RKO (cell line): ENCODE measurements at regions not wholly inside any gene's neighbourhood (a gene's known extent, or its start where the extent isn't known, plus 50 kb on each side); places are given as distances from the start of the nearest gene placed in this dataset.
"Not testable (repeated sequence)": the region's sequence is repeated elsewhere in the genome, so short reads cannot be mapped to it uniquely, and the experiment has no call there.

ENCODE experiments used
- DNase-seq: peaks from one replicate; pipeline ENCODE4 v3.0.0-alpha.2; 2016; ENCODE audit warnings: low spot score

- DNase-seq = not testable (repeated sequence)
Measured at GRCh38 chr17:15802917-15803316, 70.8 kb downstream of the TBC1D26 start.

- DNase-seq = not testable (repeated sequence)
Measured at GRCh38 chr17:15806825-15807224, 74.7 kb downstream of the TBC1D26 start.

- not testable (repeated sequence) for DNase-seq
Measured at GRCh38 chr17:15813388-15813787, 81.3 kb downstream of the TBC1D26 start.

- DNase-seq = not testable (repeated sequence)
Measured at GRCh38 chr17:15814003-15814402, 81.9 kb downstream of the TBC1D26 start.

GRCh38 chr17:15817861-15818260, 85.8 kb downstream of the TBC1D26 start:
- not testable (repeated sequence) for DNase-seq

GRCh38 chr17:15822280-15822679, 90.2 kb downstream of the TBC1D26 start:
- not testable (repeated sequence) for DNase-seq

- peak; percentile 74 for DNase-seq
Measured at GRCh38 chr17:15828727-15829314, 96.7 kb downstream of the TBC1D26 start.

- not testable (repeated sequence) for DNase-seq
Measured at GRCh38 chr17:15830221-15830620, 98.1 kb downstream of the TBC1D26 start.

- DNase-seq = peak; percentile 80
Measured at GRCh38 chr17:15831182-15831581, 99.1 kb downstream of the TBC1D26 start.

- not testable (repeated sequence) for DNase-seq
Measured at GRCh38 chr17:15832921-15833480, 100.9 kb downstream of the TBC1D26 start.

GRCh38 chr17:15833890-15834289, 101.8 kb downstream of the TBC1D26 start:
- DNase-seq = not testable (repeated sequence)

- not testable (repeated sequence) for DNase-seq
Measured at GRCh38 chr17:15835481-15835880, 103.4 kb downstream of the TBC1D26 start.

GRCh38 chr17:15836249-15836982, 104.3 kb downstream of the TBC1D26 start:
- not testable (repeated sequence) for DNase-seq

GRCh38 chr17:15836991-15837390, 104.9 kb downstream of the TBC1D26 start:
- DNase-seq = not testable (repeated sequence)

- DNase-seq = not testable (repeated sequence)
Measured at GRCh38 chr17:15847447-15848229, 97.3 kb upstream of the ADORA2B start.

GRCh38 chr17:15849054-15849453, 95.9 kb upstream of the ADORA2B start:
- DNase-seq = peak; percentile 39

- DNase-seq = not testable (repeated sequence)
Measured at GRCh38 chr17:15850071-15850470, 94.9 kb upstream of the ADORA2B start.

- DNase-seq = not testable (repeated sequence)
Measured at GRCh38 chr17:15850687-15851086, 94.2 kb upstream of the ADORA2B start.

- DNase-seq = not testable (repeated sequence)
Measured at GRCh38 chr17:15852863-15853262, 92.1 kb upstream of the ADORA2B start.

GRCh38 chr17:15856191-15856590, 88.7 kb upstream of the ADORA2B start:
- not testable (repeated sequence) for DNase-seq

- not testable (repeated sequence) for DNase-seq
Measured at GRCh38 chr17:15856745-15857144, 88.2 kb upstream of the ADORA2B start.

GRCh38 chr17:15858082-15858481, 86.8 kb upstream of the ADORA2B start:
- not testable (repeated sequence) for DNase-seq
